GM18858 (cell line): ENCODE measurements at regions not wholly inside any gene's neighbourhood (a gene's known extent, or its start where the extent isn't known, plus 50 kb on each side); places are given as distances from the start of the nearest gene placed in this dataset.
"Not testable (repeated sequence)": the region's sequence is repeated elsewhere in the genome, so short reads cannot be mapped to it uniquely, and the experiment has no call there.

Experiments
- ATAC-seq: cut with Tn5 transposase; IDR thresholded peaks from one replicate; pipeline ENCODE4 v1.9.1; 2021; ENCODE audit not compliant: unreplicated experiment

DNA sequence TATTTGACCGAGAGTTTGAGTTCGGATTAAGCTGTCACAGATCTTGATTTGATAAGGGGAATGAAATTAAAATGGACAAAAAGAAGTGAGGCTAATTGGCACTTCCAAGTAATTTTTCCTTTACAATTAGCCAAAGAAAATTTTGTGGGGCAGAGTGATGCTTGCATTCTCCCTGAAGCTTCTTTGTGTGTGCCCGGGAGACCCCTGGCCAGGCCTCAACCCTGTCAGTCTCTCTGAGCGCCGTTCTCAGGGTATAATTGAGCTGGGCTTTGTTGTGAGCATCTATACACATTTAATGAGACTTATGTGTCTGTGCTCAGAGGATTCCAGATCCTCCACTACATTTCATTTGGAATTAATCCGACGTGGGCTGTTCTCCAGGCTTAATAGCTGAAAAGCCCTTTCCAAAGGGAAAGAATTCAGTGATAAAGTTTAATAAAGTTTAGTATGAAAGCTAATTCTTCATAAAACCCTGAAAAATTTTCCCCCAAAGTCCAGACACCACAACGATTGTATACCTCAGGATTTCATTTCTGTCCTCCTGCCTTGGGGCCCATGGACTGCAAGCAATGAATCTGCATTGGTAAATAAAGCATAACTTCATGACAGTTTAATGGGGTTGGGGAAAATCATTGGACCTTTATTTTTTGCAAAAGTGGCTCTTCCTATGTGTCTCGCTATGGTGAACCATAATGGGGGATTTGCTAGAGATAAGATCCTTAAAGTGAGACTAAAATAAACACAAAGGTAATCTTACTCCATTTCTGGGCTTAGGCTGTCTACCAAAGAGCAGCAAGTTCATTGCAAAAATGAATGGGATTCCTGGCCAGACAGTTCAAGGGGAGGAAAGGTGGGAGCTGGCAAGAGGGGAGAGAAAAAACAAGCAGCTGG is 292.6 kb downstream of the C12orf75 start:
- no peak for ATAC-seq

- no peak for ATAC-seq
These were observed 296.2 kb downstream of the C12orf75 start for GRCh38 chr12:105626653-105627052.

DNA sequence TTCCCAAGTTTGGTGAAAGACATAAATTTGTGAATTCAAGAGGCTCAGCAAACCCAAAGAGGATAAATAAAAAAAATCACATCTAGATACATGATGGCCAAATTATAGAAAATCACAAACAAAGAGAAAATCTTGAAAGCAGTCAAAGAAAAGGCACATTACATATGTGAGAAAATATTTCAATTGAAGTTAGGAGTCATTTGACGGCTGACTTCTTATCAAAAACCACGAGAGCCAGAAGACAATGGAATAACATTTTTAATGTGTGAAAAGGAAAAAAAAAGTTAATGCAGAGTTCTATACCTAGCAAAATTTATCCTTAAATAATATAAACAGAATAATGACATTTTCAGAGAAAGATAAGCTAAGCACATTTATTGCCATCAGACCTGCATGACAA is 307.0 kb downstream of the C12orf75 start:
- ATAC-seq: no peak

DNA sequence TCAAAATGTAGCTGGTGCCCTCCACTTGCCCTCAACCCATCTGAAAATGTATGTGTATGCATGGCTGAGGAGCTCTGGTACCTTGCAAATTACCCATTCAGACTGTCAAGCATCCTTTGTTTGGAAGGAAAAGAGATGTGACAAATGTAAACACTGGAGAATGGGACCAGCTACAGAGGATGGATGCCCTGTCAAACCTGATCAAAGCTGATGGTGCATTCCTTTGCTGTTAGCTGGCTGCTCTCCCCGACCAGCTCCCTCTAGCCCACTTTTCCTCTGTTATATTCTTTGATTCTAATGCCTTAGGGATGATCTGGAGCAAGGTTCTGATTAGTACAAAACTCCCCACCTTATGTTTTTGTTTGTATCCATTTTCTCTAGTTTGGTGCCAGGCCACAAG is 310.3 kb downstream of the C12orf75 start:
- no peak for ATAC-seq

GRCh38 chr12:105641749-105642148 is 311.3 kb downstream of the C12orf75 start:
- ATAC-seq: no peak

DNA sequence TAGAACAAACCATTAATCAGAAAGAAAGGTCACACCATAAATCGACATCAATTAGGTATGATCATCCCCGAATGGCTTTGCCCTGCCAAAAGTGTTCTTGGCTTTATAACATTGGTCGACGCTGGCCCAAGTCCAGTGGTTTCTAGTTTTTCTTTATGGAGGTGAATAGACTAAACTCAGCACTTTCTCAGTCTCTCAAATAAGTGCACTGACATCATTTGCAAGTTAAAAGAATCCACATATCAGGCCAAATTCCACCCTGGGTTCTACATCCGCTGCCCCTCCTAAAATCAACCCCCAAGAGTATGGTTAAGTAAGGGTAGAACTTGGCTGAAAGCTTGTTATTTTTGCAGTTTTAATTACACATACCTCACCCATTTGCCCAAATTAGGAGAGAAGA is 314.3 kb downstream of the C12orf75 start:
- ATAC-seq: no peak

GRCh38 chr12:105654606-105655005 is 324.1 kb downstream of the C12orf75 start:
- no peak for ATAC-seq

DNA sequence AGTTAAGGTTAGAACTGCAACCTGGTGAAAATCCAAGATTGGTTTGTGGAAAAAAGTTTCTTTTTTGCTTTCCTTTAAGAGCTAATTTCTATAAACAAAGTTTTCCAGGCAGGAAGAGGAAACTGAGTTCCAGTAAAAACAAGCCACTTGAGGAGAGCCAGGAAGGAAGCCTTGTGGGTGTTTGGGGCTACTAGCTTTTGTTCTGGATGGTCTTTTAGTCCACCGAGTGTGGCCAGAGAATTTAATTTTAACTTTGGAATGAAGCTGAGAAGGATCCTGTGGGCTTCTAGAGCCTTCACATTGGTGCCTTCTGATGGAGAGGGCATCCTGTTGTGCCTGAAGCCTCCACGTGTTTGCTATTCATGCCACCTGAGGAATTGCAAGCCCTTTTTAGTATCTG is 327.9 kb downstream of the C12orf75 start:
- no peak for ATAC-seq

DNA sequence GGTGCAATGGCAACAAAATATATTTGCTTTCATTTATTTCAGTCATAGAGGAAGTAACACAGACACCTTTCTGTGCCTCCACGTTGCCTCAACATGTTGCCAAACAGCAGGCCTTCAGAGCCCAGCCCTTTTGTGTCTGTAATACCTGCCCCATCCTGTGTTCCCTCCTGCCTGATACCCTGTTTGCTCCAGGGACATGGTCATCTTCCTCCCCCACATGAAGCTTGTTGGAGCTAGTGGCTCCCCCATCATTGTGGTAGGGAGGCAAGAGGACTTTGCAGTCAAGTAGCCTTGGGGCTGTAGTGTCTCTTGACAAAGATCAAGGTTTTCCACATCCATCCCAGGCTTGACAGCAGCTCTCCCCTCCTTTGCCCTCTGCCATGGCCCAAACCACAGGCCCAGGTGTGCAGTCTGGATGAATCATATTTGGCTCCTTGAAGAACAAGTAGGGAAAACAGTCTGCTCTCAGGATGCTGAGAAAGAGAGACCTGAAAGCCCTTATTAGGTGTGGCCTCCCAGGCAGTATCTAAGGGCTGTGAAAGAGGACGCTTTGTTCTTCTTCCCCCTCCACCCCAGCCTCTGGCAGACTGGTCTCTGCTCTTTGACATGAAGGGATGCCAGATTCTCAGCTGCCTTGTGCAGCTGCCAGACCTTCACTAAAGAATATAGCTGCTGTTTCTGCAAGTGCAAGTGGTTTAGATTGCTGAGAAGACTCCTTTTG is 329.0 kb downstream of the C12orf75 start:
- no peak for ATAC-seq

GRCh38 chr12:105664765-105665164 is 334.3 kb downstream of the C12orf75 start:
- ATAC-seq: not testable (repeated sequence)

DNA sequence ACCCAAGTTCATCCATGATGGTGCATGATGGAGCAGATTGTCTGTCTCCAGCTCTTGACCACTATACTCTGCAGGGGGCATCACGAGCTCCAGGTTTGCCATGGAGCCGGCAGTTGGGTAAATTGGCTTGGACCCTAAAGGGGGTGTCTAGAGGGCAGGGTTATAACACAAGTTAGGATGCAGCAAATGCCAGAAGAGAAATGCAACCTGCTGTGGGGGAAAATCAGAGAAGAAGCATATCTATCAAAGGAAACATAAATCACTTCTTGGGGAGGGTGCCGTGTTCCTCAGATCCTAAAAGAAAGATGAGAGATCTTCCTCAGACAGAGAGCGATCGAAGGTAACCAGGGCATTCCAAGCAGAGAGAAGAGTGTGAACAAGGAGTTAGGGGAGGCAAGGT is 334.9 kb downstream of the C12orf75 start:
- no peak for ATAC-seq

GRCh38 chr12:105667973-105668743 is 337.7 kb downstream of the C12orf75 start:
- no peak for ATAC-seq

DNA sequence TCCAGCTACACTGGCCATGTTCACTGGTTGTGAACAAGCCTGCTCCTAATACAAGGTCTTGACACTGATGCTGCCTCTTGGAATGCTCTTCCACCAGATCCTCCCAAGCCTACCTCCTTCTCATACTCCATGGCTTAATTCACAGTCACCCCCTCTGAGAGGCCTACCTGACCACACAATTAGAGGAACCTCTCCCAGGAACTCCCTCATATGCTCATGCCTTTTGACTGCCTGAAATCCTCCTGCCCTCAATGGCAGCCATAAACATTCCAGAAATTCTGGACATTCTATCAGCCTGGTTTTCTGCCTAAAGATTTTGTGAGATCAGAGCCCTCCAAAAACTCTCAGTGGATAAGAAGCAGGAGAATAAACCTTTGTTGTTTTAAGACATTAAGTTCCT is 340.2 kb downstream of the C12orf75 start:
- no peak for ATAC-seq

DNA sequence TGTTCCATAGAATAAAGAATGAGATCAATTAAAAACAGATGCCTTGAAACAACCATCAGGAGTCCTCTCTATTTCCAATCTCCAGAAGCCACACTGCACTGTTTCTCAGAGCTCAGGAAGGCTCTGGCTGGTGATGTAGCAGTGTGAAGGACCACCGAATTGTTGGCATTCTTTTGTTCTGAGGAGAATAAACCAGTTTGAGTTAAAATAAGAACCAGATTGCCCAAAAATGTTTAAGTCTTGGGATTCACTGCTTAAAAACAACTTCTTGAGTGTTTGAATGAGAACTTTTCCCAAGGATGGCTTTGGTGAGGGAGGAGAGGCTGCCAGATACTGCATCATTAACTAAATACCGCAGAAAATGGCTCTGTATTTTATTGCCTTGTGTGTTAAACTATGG is 341.2 kb downstream of the C12orf75 start:
- ATAC-seq: no peak

DNA sequence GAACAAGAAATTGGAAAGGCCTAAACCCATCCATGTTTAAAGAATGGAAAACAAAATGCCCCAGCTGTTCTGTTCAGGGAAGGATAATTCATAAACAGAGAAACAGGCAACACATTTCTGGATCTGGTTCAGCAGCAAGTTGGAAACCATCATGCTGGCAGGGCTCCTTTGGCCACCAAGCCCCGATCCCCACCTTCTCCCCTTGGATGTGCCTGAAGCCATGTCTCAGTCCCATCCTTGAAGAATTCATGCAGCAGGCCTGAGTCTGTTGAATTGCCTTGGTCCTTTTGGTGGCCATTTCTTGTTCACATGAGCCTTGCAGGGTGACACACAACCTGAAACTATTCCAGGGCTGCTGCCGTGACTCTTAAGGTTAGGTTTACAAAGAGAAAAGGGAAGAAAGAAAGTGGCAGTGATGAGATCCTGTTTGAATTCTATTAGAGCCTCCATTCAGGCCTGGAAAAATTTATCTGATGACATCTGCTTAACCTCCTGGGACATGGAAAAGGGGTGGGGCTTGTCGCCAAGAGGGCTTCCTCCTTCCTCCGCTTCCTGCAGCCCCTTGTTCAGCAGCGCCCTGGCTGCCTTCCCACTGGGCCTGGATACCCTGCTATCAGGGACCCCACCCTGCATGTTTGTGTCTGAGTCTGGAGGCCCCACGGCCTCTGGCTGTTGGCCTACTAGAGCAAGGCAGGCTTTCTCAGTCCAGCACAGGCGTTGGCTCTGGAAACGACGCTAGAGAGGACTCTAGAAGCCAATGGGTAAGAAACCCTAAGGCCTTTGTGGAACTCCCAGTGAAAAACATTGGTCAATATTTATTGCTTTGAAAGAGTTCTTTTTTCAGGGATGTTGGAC is 341.9 kb downstream of the C12orf75 start:
- no peak for ATAC-seq

- ATAC-seq: no peak
These were observed 344.6 kb downstream of the C12orf75 start for GRCh38 chr12:105674871-105675699.

DNA sequence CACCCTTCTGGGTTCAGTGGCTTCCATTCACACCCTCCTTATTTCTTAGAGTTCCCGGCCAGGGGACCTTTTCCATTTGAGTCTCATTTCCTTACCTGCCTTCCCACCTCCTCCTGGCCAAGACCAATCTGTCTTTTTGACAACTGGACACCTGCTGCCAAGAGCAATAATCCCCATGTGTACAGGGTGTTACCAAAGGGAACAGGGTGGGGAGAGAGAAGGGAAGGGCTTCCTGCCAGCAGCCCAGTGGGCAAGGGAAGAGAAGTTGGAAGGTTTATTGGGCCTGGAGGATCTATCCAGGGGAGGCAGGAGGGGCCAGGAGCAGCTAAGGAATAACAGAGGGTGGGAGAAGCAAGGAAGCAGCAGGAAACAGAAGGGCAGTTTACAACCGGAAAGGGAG is 346.2 kb downstream of the C12orf75 start:
- ATAC-seq: no peak

DNA sequence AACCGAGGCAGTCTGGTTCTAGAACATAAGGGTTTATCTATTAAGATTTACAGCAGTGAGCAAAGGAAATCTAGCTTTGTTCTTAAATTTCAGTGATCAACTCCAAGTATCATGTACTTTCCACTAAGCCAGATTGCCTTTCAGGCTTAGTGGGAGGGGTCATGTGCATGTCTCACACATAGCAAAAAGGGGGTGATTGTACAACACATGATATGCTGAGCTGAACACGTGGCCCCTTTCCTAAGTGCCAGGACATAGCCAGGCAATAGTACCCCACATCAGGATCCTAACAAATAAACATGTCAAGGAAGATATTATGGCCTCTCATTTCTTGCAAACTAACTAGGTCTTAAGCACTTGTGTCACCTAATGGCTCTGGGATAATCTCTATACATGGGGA is 347.2 kb downstream of the C12orf75 start:
- ATAC-seq: no peak

DNA sequence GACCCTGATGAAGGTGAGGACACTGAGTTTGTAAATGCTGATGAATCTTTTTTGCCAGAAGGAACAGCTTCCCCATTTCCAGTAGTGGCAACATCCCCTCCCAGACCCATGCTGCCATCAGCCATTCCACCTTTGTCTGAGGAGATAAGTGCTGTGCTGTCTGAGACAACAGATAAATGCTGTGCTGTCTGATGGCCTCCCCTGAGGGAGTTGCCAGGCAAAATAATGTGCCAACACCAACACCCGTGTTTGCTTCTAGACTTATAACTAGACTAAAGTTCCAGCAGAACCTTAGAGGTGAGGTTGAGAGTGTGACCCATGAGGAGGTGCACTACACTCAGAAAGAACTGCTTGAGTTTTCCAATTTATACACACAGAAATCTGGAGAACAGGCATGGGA is 349.5 kb downstream of the C12orf75 start:
- ATAC-seq: no peak

GRCh38 chr12:105681341-105681740 is 350.9 kb downstream of the C12orf75 start:
- no peak for ATAC-seq
